ENCODE measurements at regions not wholly inside any gene's neighbourhood (a gene's known extent, or its start where the extent isn't known, plus 50 kb on each side); places are given as distances from the start of the nearest gene placed in this dataset.

- in situ Hi-C loops (cut with HindIII; ENCODE audit: extremely low pct_ligation_motif_present, low pct_unique_long_range_greater_than_20kb), result no loop called here
- WGBS (ENCODE audit: low lambda C conversion rate), result 3% methylated on average over 4 of the region's 4 CpGs
These were observed 179.8 kb upstream of the REG3G start for GRCh38 chr2:78845664-78846185.

More at GRCh38 chr2:78845664-78846185, 179.8 kb upstream of the REG3G start:
- H2AFZ ChIP-seq (ENCODE audit: low read length), result no peak overlapping the region
- no peaks in the 10 kb centered on the region for H4K20me1 ChIP-seq (ENCODE audit: insufficient read depth, low read length)
- H3K36me3 ChIP-seq (replicated peaks in 1 of 2; ENCODE audit: control insufficient read depth in 1 of 2, insufficient read depth in 2 of 2, low read length in 2 of 2), result no peaks in the 10 kb centered on the region
- DNase-seq (ENCODE audit: low spot score) (no peak), FAIRE-seq (no peak), ATAC-seq (no peak)
- no peak overlapping the region for H3K9ac ChIP-seq (ENCODE audit: insufficient read depth, low read depth, low read length)
- TF ChIP-seq ZNF280B (CRISPR knock-in tag; IDR thresholded peaks at IDR 0.05; ENCODE audit: borderline replicate concordance) (no peak), HDAC1 (CRISPR knock-in tag; IDR thresholded peaks at IDR 0.05) (no peak), FOXP1 (IDR thresholded peaks at IDR 0.05) (no peak), FOXP1 (CRISPR knock-in tag; IDR thresholded peaks at IDR 0.05) (no peak), HBP1 (CRISPR knock-in tag; IDR thresholded peaks at IDR 0.05; ENCODE audit: low read depth) (no peak), ZNF629 (CRISPR knock-in tag; conservative IDR thresholded peaks at IDR 0.05) (no peak), ZNF30 (CRISPR knock-in tag; IDR thresholded peaks at IDR 0.05) (no peak), ZFP1 (CRISPR knock-in tag; IDR thresholded peaks at IDR 0.05) (no peak), ZNF563 (CRISPR knock-in tag; IDR thresholded peaks at IDR 0.05) (no peak), HMGXB3 (CRISPR knock-in tag; IDR thresholded peaks at IDR 0.05; ENCODE audit: borderline replicate concordance) (no peak)
- no peaks in the 10 kb centered on the region for H3K79me2 ChIP-seq (ENCODE audit: insufficient read depth, low read length)
- no peaks in the 10 kb centered on the region for H3K9me3 ChIP-seq (ENCODE audit: low read length)
- H3K4me2 ChIP-seq (ENCODE audit: low read depth, low read length), result no peak overlapping the region
- BruUV-seq (replicated peaks), result no TSS peak
- ChIA-PET POLR2A (no interaction called here), CTCF (ENCODE audit: low intra/inter-chr PET ratio, low total read pairs) (no interaction called here)
- H3K4me3 ChIP-seq (replicated peaks in 1 of 3; ENCODE audit: insufficient read depth in 1 of 3, low read depth in 2 of 3, low read length in 3 of 3), result no peak overlapping the region
- intact Hi-C loops (cut with micrococcal nuclease; ENCODE audit: unreplicated experiment), result no loop called here
- no peak overlapping the region for H3K27ac ChIP-seq (ENCODE audit: extremely low read length, insufficient read depth, low read length)
- H3K4me1 ChIP-seq (ENCODE audit: insufficient read depth, low read length), result no peaks in the 10 kb centered on the region
- H3K27me3 ChIP-seq (ENCODE audit: control insufficient read depth in 1 of 2, insufficient read depth in 2 of 2, low read length in 2 of 2), result peaks cover 0 to 3% of the 10 kb centered on the region in 2 experiments; a peak in 1 of 5 replicates

Data from HepG2 (cell line).